Liver (tissue), 8 donors: ENCODE measurements at regions not wholly inside any gene's neighbourhood (a gene's known extent, or its start where the extent isn't known, plus 50 kb on each side); places are given as distances from the start of the nearest gene placed in this dataset.

ENCODE experiments used
- DNase-seq: peaks from one replicate; pipeline ENCODE4 v3.0.0-alpha.2; 2017; ENCODE audit warnings: low spot score
- H3K27ac ChIP-seq, 2 donors: one replicate each; pipeline ENCODE4 v1.7.0; 2013; ENCODE audit warnings: inconsistent platforms in 2 of 2, low read length in 2 of 2, control low read depth in 1 of 2, low read depth in 1 of 2, mild to moderate bottlenecking in 1 of 2
- H3K27me3 ChIP-seq, 4 donors: one replicate each; pipeline versions ENCODE4 v1.6.1 to v1.7.0; 2013; ENCODE audit warnings: low read length in 3 of 4, inconsistent platforms in 1 of 4, mild to moderate bottlenecking in 1 of 4, moderate library complexity in 1 of 4; ENCODE audit not compliant: control insufficient read depth in 4 of 4, insufficient read depth in 4 of 4
- H3K36me3 ChIP-seq, 4 donors: one replicate each; pipeline versions ENCODE4 v1.6.1 to v1.7.0; 2013; ENCODE audit warnings: low read length in 3 of 4, mild to moderate bottlenecking in 3 of 4, low read depth in 1 of 4, moderate library complexity in 1 of 4; ENCODE audit not compliant: control insufficient read depth in 4 of 4, insufficient read depth in 3 of 4
- H3K4me1 ChIP-seq, 4 donors: one replicate each; pipeline versions ENCODE4 v1.6.1 to v1.7.0; 2013; ENCODE audit warnings: low read length in 3 of 4, mild to moderate bottlenecking in 3 of 4, moderate library complexity in 1 of 4; ENCODE audit not compliant: control insufficient read depth in 4 of 4, insufficient read depth in 4 of 4
- H3K4me3 ChIP-seq, 3 donors: one replicate each; pipeline versions ENCODE4 v1.6.1 to v1.7.0; 2013; ENCODE audit warnings: low read length in 3 of 3, control low read depth in 1 of 3, low read depth in 1 of 3, mild to moderate bottlenecking in 1 of 3
- H3K9ac ChIP-seq, 2 donors: one replicate each; pipeline ENCODE4 v1.7.0; 2013; ENCODE audit warnings: low read length in 2 of 2, mild to moderate bottlenecking in 2 of 2, moderate library complexity in 2 of 2, control low read depth in 1 of 2, low read depth in 1 of 2
- H3K9me3 ChIP-seq, 4 donors: one replicate each; pipeline versions ENCODE4 v1.6.1 to v1.7.0; 2013; ENCODE audit warnings: low read length in 3 of 4; ENCODE audit not compliant: control insufficient read depth in 4 of 4
- ATF3 ChIP-seq: IDR thresholded peaks from 2 replicates; pipeline ENCODE4 v1.6.1; 2016; ENCODE audit warnings: antibody characterized with exemption
- CTCF ChIP-seq: fragments of 150-350 bp; IDR thresholded peaks from 2 replicates; pipeline ENCODE4 v1.5.1; 2017; ENCODE audit warnings: improper control_type of control experiment, low read depth, low read length; ENCODE audit not compliant: missing input control
- EGR1 ChIP-seq, 2 donors: IDR thresholded peaks; 2 replicates each; pipeline ENCODE4 v1.6.1; 2016 to 2018; ENCODE audit warnings: antibody characterized with exemption in 2 of 2, low read depth in 2 of 2
- FOXA1 ChIP-seq: IDR thresholded peaks from 2 replicates; pipeline ENCODE4 v1.6.1; 2016; ENCODE audit warnings: antibody characterized with exemption
- GABPA ChIP-seq, 2 donors: IDR thresholded peaks in 1 of 2; conservative IDR thresholded peaks in 1 of 2; 2 replicates each; pipeline ENCODE4 v1.6.1; 2016; ENCODE audit warnings: antibody characterized with exemption in 2 of 2, mild to moderate bottlenecking in 1 of 2, moderate library complexity in 1 of 2
- HNF4A ChIP-seq, 2 donors: conservative IDR thresholded peaks; 2 replicates each; pipeline ENCODE4 v1.6.1; 2016; ENCODE audit warnings: antibody characterized with exemption in 2 of 2, mild to moderate bottlenecking in 2 of 2
- HNF4G ChIP-seq: IDR thresholded peaks from 2 replicates; pipeline ENCODE4 v1.6.1; 2016; ENCODE audit warnings: antibody characterized with exemption
- JUND ChIP-seq, 2 donors: IDR thresholded peaks; 2 replicates each; pipeline ENCODE4 v1.6.1; 2016; ENCODE audit warnings: antibody characterized with exemption in 2 of 2
- MAX ChIP-seq: IDR thresholded peaks from 2 replicates; pipeline ENCODE4 v1.6.1; 2016; ENCODE audit warnings: antibody characterized with exemption
- NR2F2 ChIP-seq: IDR thresholded peaks from 2 replicates; pipeline ENCODE4 v1.6.1; 2016; ENCODE audit warnings: antibody characterized with exemption
- RAD21 ChIP-seq, 2 donors: IDR thresholded peaks; 2 replicates each; pipeline ENCODE4 v1.6.1; 2016; ENCODE audit warnings: antibody characterized with exemption in 2 of 2, mild to moderate bottlenecking in 2 of 2
- REST ChIP-seq: IDR thresholded peaks from 2 replicates; pipeline ENCODE4 v1.6.1; 2016; ENCODE audit warnings: antibody characterized with exemption, mild to moderate bottlenecking
- RXRA ChIP-seq, 2 donors: IDR thresholded peaks; 2 replicates each; pipeline ENCODE4 v1.6.1; 2017 to 2018; ENCODE audit warnings: antibody characterized with exemption in 2 of 2, mild to moderate bottlenecking in 1 of 2
- TAF1 ChIP-seq: conservative IDR thresholded peaks from 2 replicates; pipeline ENCODE4 v1.6.1; 2016; ENCODE audit warnings: antibody characterized with exemption, mild to moderate bottlenecking
- YY1 ChIP-seq: IDR thresholded peaks from 2 replicates; pipeline ENCODE4 v1.6.1; 2016; ENCODE audit warnings: antibody characterized with exemption, mild to moderate bottlenecking
- ZBTB33 ChIP-seq: IDR thresholded peaks from 2 replicates; pipeline ENCODE4 v1.6.1; 2016; ENCODE audit warnings: antibody characterized with exemption
- WGBS: extraction: QIAGEN DNeasy Blood & Tissue Kit; methylation state at CpG from one replicate; pipeline ENCODE4 v1.1.7; 2013; 5-methylcytosine and 5-hydroxymethylcytosine counted together
- donor health status: healthy.
- donor health status: healthy.
- donor health status: healthy.
- donor health status: healthy.
- donor health status: healthy.

- no peak overlapping the region for H3K4me3 ChIP-seq
- no peaks in the 10 kb centered on the region for H3K9me3 ChIP-seq
- no peaks in the 10 kb centered on the region for H3K36me3 ChIP-seq
- DNase-seq = no peak
- peaks cover 0 to 2% (median 0%) of the 10 kb centered on the region in 4 donors for H3K27me3 ChIP-seq
- TF ChIP-seq CTCF (no peak), RAD21 (IDR thresholded peaks at IDR 0.05) (no peak)
- 42% methylated on average over 2 of the region's 2 CpGs for WGBS
- H3K27ac ChIP-seq = no peak overlapping the region
- no peak overlapping the region for H3K9ac ChIP-seq
- no peaks in the 10 kb centered on the region for H3K4me1 ChIP-seq
Observed at GRCh38 chr11:113628912-113629311, 77.2 kb downstream of the TMPRSS5 start.

- H3K36me3 ChIP-seq = no peaks in the 10 kb centered on the region
- TF ChIP-seq YY1 = no peak
- TF ChIP-seq MAX = no peak
- TF ChIP-seq RXRA (IDR thresholded peaks at IDR 0.05) = no peak
- TF ChIP-seq FOXA1 = no peak
- TF ChIP-seq HNF4A (conservative IDR thresholded peaks at IDR 0.05) = no peak
- TF ChIP-seq RAD21 (IDR thresholded peaks at IDR 0.05) = no peak
- no peak for TF ChIP-seq ATF3
- no peak for TF ChIP-seq JUND (IDR thresholded peaks at IDR 0.05)
- TF ChIP-seq EGR1 (IDR thresholded peaks at IDR 0.05; ENCODE audit: low read depth in 2 of 2) = no peak
- no peak for TF ChIP-seq REST
- TF ChIP-seq NR2F2 = no peak
- TF ChIP-seq TAF1 = no peak
- TF ChIP-seq ZBTB33 = no peak
- TF ChIP-seq GABPA (IDR thresholded peaks at IDR 0.05 in 1 of 2, conservative IDR thresholded peaks at IDR 0.05 in 1 of 2) = no peak
- no peak for TF ChIP-seq CTCF
- no peak for TF ChIP-seq HNF4G
- H3K9ac ChIP-seq = no peak overlapping the region
- 70% methylated on average over 3 of the region's 3 CpGs for WGBS
- DNase-seq = no peak
- H3K27me3 ChIP-seq = peaks cover 0 to 2% (median 0%) of the 10 kb centered on the region in 4 donors
- H3K27ac ChIP-seq = no peak overlapping the region
- H3K4me3 ChIP-seq = no peak overlapping the region
- H3K4me1 ChIP-seq = no peaks in the 10 kb centered on the region
- H3K9me3 ChIP-seq = no peaks in the 10 kb centered on the region
Observed at GRCh38 chr11:113627946-113628345, 78.2 kb downstream of the TMPRSS5 start.
